ENCODE measurements at regions not wholly inside any gene's neighbourhood (a gene's known extent, or its start where the extent isn't known, plus 50 kb on each side); places are given as distances from the start of the nearest gene placed in this dataset.

DNA sequence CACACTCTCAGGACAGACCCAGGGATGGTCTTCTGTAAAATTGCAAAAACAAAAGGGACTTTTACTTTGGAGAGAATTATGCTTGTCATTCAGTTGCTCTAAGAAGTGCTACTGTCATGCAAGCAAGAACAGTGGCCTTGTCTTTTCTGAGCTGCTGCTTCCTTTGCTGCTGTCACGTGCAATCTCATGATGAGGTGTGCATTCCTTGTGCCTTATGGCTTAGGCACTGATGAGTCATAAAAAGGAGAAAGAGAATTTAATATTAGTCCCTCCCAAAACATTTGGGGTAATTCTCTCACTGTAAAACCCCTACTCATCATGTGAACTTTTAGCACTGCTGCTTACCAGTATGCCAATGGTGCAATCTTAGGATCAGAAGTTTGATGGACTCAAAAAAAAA lies 2051.3 kb downstream of the TP53TG3F start:
- no peak overlapping the region for H3K27ac Mint-ChIP-seq (ENCODE audit: unreplicated experiment)
- Histone ChIP-seq H3K4me2 (ENCODE audit: low read length) (no peak overlapping the region), H3K4me3 (ENCODE audit: insufficient read depth, low read depth, low read length) (no peak overlapping the region), H3K9ac (ENCODE audit: low read length) (no peak overlapping the region), H3K27ac (ENCODE audit: low read depth, low read length) (no peak overlapping the region), H3K79me2 (ENCODE audit: insufficient read depth, low read length) (no peaks in the 10 kb centered on the region), H3K9me3 (ENCODE audit: insufficient read depth, low read depth, low read length) (peaks cover 18% of the 10 kb centered on the region), H2AFZ (ENCODE audit: low read depth, low read length) (no peak overlapping the region), H3K27me3 (ENCODE audit: insufficient read depth, low read length) (no peaks in the 10 kb centered on the region), H4K20me1 (ENCODE audit: insufficient read depth, low read length) (no peaks in the 10 kb centered on the region), H3K36me3 (ENCODE audit: insufficient read depth, low read length) (no peaks in the 10 kb centered on the region), H3K4me1 (ENCODE audit: insufficient read depth, low read length) (no peaks in the 10 kb centered on the region)
- no peak overlapping the region for H3K4me3 Mint-ChIP-seq (ENCODE audit: unreplicated experiment)
- no peaks in the 10 kb centered on the region for H3K27me3 Mint-ChIP-seq (ENCODE audit: low read depth, unreplicated experiment)
- peaks cover 7% of the 10 kb centered on the region for H3K9me3 Mint-ChIP-seq (ENCODE audit: unreplicated experiment)
- H3K4me1 Mint-ChIP-seq (ENCODE audit: low read depth, unreplicated experiment), result no peaks in the 10 kb centered on the region
- no peak for TF ChIP-seq EZH2 (IDR thresholded peaks at IDR 0.05; ENCODE audit: insufficient read depth, low read length)
- TF ChIP-seq, protein P1, sequence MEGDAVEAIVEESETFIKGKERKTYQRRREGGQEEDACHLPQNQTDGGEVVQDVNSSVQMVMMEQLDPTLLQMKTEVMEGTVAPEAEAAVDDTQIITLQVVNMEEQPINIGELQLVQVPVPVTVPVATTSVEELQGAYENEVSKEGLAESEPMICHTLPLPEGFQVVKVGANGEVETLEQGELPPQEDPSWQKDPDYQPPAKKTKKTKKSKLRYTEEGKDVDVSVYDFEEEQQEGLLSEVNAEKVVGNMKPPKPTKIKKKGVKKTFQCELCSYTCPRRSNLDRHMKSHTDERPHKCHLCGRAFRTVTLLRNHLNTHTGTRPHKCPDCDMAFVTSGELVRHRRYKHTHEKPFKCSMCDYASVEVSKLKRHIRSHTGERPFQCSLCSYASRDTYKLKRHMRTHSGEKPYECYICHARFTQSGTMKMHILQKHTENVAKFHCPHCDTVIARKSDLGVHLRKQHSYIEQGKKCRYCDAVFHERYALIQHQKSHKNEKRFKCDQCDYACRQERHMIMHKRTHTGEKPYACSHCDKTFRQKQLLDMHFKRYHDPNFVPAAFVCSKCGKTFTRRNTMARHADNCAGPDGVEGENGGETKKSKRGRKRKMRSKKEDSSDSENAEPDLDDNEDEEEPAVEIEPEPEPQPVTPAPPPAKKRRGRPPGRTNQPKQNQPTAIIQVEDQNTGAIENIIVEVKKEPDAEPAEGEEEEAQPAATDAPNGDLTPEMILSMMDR (IDR thresholded peaks at IDR 0.05; ENCODE audit: insufficient read depth, low read depth, low read length), result no peak
- DNase-seq (ENCODE audit: low read depth) (no peak), FAIRE-seq (no peak)
- H3K36me3 Mint-ChIP-seq (ENCODE audit: low read depth, unreplicated experiment), result no peaks in the 10 kb centered on the region

DNA sequence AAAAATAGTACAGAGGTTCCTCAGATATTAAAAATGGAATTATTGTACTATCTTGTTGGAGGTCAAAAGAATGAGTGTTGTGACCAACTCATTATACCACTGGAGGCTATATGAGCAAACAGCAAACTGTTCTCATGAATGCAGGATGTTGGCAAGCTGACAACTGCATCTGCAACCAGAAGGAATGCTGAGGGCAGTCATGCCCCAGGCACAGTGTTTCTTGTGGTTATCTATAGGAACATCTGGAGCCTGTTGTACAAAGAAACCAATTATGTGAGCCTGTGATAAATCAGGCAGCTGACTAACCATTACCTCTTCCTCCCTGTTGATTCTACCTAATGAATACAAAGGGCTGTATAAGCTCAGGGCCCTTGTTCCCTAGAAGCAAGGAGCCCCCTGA lies 2057.1 kb downstream of the TP53TG3F start:
- Histone ChIP-seq H3K79me2 (ENCODE audit: insufficient read depth, low read length) (no peaks in the 10 kb centered on the region), H3K27ac (ENCODE audit: low read depth, low read length) (no peak overlapping the region), H3K27me3 (ENCODE audit: insufficient read depth, low read length) (no peaks in the 10 kb centered on the region), H2AFZ (ENCODE audit: low read depth, low read length) (no peak overlapping the region), H3K36me3 (ENCODE audit: insufficient read depth, low read length) (no peaks in the 10 kb centered on the region), H3K4me3 (ENCODE audit: insufficient read depth, low read depth, low read length) (no peak overlapping the region), H3K4me2 (ENCODE audit: low read length) (no peak overlapping the region), H4K20me1 (ENCODE audit: insufficient read depth, low read length) (no peaks in the 10 kb centered on the region), H3K4me1 (ENCODE audit: insufficient read depth, low read length) (no peaks in the 10 kb centered on the region), H3K9ac (ENCODE audit: low read length) (no peak overlapping the region), H3K9me3 (ENCODE audit: insufficient read depth, low read depth, low read length) (peaks cover 4% of the 10 kb centered on the region)
- TF ChIP-seq, protein P1 (IDR thresholded peaks at IDR 0.05; ENCODE audit: insufficient read depth, low read depth, low read length), result no peak
- no peak for TF ChIP-seq EZH2 (IDR thresholded peaks at IDR 0.05; ENCODE audit: insufficient read depth, low read length)
- no peaks in the 10 kb centered on the region for H3K9me3 Mint-ChIP-seq (ENCODE audit: unreplicated experiment)
- H3K4me1 Mint-ChIP-seq (ENCODE audit: low read depth, unreplicated experiment), result no peaks in the 10 kb centered on the region
- H3K4me3 Mint-ChIP-seq (ENCODE audit: unreplicated experiment), result no peak overlapping the region
- DNase-seq (ENCODE audit: low read depth) (no peak), FAIRE-seq (no peak)
- no peak overlapping the region for H3K27ac Mint-ChIP-seq (ENCODE audit: unreplicated experiment)
- no peaks in the 10 kb centered on the region for H3K36me3 Mint-ChIP-seq (ENCODE audit: low read depth, unreplicated experiment)
- H3K27me3 Mint-ChIP-seq (ENCODE audit: low read depth, unreplicated experiment), result no peaks in the 10 kb centered on the region

DNA sequence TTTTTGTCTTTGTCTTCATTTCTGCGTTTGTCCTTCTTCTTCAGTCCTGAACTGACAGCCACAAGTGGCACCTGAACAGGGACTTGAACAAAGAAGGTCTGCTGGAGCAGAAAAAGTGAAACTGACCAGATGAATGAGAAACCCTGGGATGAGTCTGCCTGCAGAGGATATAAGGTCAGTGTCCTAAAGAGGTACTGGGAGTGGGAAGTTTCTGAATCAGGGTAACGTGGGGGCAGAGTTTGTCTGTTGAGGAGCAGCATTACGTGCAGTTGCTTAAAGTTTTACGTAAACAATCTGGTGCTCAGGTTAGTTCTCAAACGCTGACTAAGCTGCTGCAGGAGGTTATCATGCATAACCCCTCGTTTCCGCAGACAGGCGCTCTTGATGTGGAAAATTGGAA lies 2057.6 kb downstream of the TP53TG3F start:
- Mint-ChIP-seq H3K4me3 (ENCODE audit: unreplicated experiment) (no peak overlapping the region), H3K4me1 (ENCODE audit: low read depth, unreplicated experiment) (no peaks in the 10 kb centered on the region), H3K36me3 (ENCODE audit: low read depth, unreplicated experiment) (no peaks in the 10 kb centered on the region), H3K27ac (ENCODE audit: unreplicated experiment) (no peak overlapping the region), H3K27me3 (ENCODE audit: low read depth, unreplicated experiment) (no peaks in the 10 kb centered on the region), H3K9me3 (ENCODE audit: unreplicated experiment) (no peaks in the 10 kb centered on the region)
- H3K4me3 ChIP-seq (ENCODE audit: insufficient read depth, low read depth, low read length), result no peak overlapping the region
- no peak overlapping the region for H3K9ac ChIP-seq (ENCODE audit: low read length)
- no peaks in the 10 kb centered on the region for H4K20me1 ChIP-seq (ENCODE audit: insufficient read depth, low read length)
- TF ChIP-seq, protein P1 (IDR thresholded peaks at IDR 0.05; ENCODE audit: insufficient read depth, low read depth, low read length), result no peak
- TF ChIP-seq EZH2 (IDR thresholded peaks at IDR 0.05; ENCODE audit: insufficient read depth, low read length), result no peak
- H3K4me1 ChIP-seq (ENCODE audit: insufficient read depth, low read length), result no peaks in the 10 kb centered on the region
- H3K36me3 ChIP-seq (ENCODE audit: insufficient read depth, low read length), result no peaks in the 10 kb centered on the region
- H3K27me3 ChIP-seq (ENCODE audit: insufficient read depth, low read length), result no peaks in the 10 kb centered on the region
- H2AFZ ChIP-seq (ENCODE audit: low read depth, low read length), result no peak overlapping the region
- no peak for DNase-seq (ENCODE audit: low read depth)
- FAIRE-seq, result no peak
- peaks cover 4% of the 10 kb centered on the region for H3K9me3 ChIP-seq (ENCODE audit: insufficient read depth, low read depth, low read length)
- H3K79me2 ChIP-seq (ENCODE audit: insufficient read depth, low read length), result no peaks in the 10 kb centered on the region
- H3K27ac ChIP-seq (ENCODE audit: low read depth, low read length), result no peak overlapping the region
- no peak overlapping the region for H3K4me2 ChIP-seq (ENCODE audit: low read length)

Data from astrocyte (in vitro differentiated cells and primary cell).